GM23248 (cell line): ENCODE measurements at regions not wholly inside any gene's neighbourhood (a gene's known extent, or its start where the extent isn't known, plus 50 kb on each side); places are given as distances from the start of the nearest gene placed in this dataset.

Source experiments
- EZH2 ChIP-seq: fragments of 200-600 bp; sonication (generic); IDR thresholded peaks from 2 replicates; pipeline ENCODE4 v1.6.1; 2018; ENCODE audit warnings: antibody characterized with exemption, mild to moderate bottlenecking; ENCODE audit not compliant: insufficient read depth, poor library complexity, severe bottlenecking
- EZH2phosphoT487 ChIP-seq: fragments of 200-600 bp; sonication (generic); IDR thresholded peaks from 2 replicates; pipeline ENCODE4 v1.6.1; 2018; ENCODE audit warnings: antibody characterized with exemption, moderate library complexity, mild to moderate bottlenecking, low read depth; ENCODE audit not compliant: insufficient read depth

- no peak for TF ChIP-seq EZH2phosphoT487
- no peak for TF ChIP-seq EZH2
These were observed 170.6 kb downstream of the ZNF330 start for GRCh38 chr4:141391293-141391692.
